Body of pancreas (tissue), 4 donors: ENCODE measurements at regions not wholly inside any gene's neighbourhood (a gene's known extent, or its start where the extent isn't known, plus 50 kb on each side); places are given as distances from the start of the nearest gene placed in this dataset.

Experiments used
- ATAC-seq: fragments of 150-250 bp; one replicate; pipeline ENCODE4 v1.9.1; 2016
- DNase-seq, 4 donors: peaks; one replicate each; pipeline ENCODE4 v3.0.0-alpha.2; 2019
- H3K27ac ChIP-seq, 4 donors: fragments of 200-600 bp; sonication (generic); 1 replicate in 3 of 4; 2 replicates in 1 of 4; pipeline versions ENCODE4 v1.5.1 to v1.6.1; 2016 to 2019; ENCODE audit warnings: mild to moderate bottlenecking in 1 of 4, mixed read lengths in 1 of 4, moderate library complexity in 1 of 4
- H3K27me3 ChIP-seq, 2 donors: fragments of 200-600 bp; sonication (generic); one replicate each; pipeline ENCODE4 v1.6.0; 2016; ENCODE audit warnings: mild to moderate bottlenecking in 1 of 2
- H3K36me3 ChIP-seq, 2 donors: fragments of 200-600 bp; sonication (generic); replicated peaks in 1 of 2; 2 replicates each; pipeline ENCODE4 v1.5.1; 2016; ENCODE audit warnings: low read depth in 2 of 2; ENCODE audit not compliant: insufficient read depth in 1 of 2
- H3K4me1 ChIP-seq: fragments of 200-600 bp; sonication (generic); one replicate; pipeline ENCODE4 v1.6.0; 2016
- H3K4me3 ChIP-seq, 2 donors: fragments of 200-600 bp; sonication (generic); 1 replicate in 1 of 2; 2 replicates in 1 of 2; pipeline ENCODE4 v1.5.1; 2016 to 2019
- H3K9me3 ChIP-seq, 3 donors: fragments of 200-600 bp; sonication (generic); 1 replicate in 2 of 3; 2 replicates in 1 of 3; pipeline ENCODE4 v1.5.1; 2016
- POLR2A ChIP-seq, 3 donors: fragments of 450-650 bp; IDR thresholded peaks; one replicate each; pipeline ENCODE4 v1.6.1; 2016; ENCODE audit warnings: antibody characterized with exemption in 3 of 3, mild to moderate bottlenecking in 2 of 3
- WGBS, 2 donors: methylation state at CpG; one replicate each; pipeline ENCODE4 v1.1.5; 2017; 5-methylcytosine and 5-hydroxymethylcytosine counted together
- intact Hi-C: fragments of 100-400 bp; cut with DNase I; formaldehyde crosslinking; loops from one replicate; pipeline ENCODE4 v1.15.1; 2023
- TF ChIP-seq, protein P1 (sequence below), 7 experiments: fragments of 450-650 bp in 4 of 7; fragments of 200-600 bp in 3 of 7; sonication (generic) in 3 of 7; IDR thresholded peaks; one replicate each; pipeline ENCODE4 v1.5.1; 2016 to 2019; ENCODE audit warnings: antibody characterized with exemption in 7 of 7

- H3K4me3 ChIP-seq, result no peak overlapping the region
Observed at GRCh38 chr4:55020131-55020530, 105.3 kb downstream of the KDR start.

GRCh38 chr4:55018978-55019377 is 106.4 kb downstream of the KDR start:
- no peak overlapping the region for H3K4me3 ChIP-seq
- ATAC-seq (no peak), DNase-seq (no peak)
- no peaks in the 10 kb centered on the region for H3K4me1 ChIP-seq
- intact Hi-C loops, result no loop called here
- H3K27ac ChIP-seq, result no peak overlapping the region
- WGBS, 2 donors, result 35 to 46% methylated on average over 2 of the region's 2 CpGs
- TF ChIP-seq, protein P1, sequence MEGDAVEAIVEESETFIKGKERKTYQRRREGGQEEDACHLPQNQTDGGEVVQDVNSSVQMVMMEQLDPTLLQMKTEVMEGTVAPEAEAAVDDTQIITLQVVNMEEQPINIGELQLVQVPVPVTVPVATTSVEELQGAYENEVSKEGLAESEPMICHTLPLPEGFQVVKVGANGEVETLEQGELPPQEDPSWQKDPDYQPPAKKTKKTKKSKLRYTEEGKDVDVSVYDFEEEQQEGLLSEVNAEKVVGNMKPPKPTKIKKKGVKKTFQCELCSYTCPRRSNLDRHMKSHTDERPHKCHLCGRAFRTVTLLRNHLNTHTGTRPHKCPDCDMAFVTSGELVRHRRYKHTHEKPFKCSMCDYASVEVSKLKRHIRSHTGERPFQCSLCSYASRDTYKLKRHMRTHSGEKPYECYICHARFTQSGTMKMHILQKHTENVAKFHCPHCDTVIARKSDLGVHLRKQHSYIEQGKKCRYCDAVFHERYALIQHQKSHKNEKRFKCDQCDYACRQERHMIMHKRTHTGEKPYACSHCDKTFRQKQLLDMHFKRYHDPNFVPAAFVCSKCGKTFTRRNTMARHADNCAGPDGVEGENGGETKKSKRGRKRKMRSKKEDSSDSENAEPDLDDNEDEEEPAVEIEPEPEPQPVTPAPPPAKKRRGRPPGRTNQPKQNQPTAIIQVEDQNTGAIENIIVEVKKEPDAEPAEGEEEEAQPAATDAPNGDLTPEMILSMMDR (IDR thresholded peaks at IDR 0.05), result no peak
- no peak for TF ChIP-seq POLR2A (IDR thresholded peaks at IDR 0.05)
- H3K9me3 ChIP-seq, result no peaks in the 10 kb centered on the region
- no peaks in the 10 kb centered on the region for H3K36me3 ChIP-seq
- H3K27me3 ChIP-seq, result no peaks in the 10 kb centered on the region

More at GRCh38 chr4:55020131-55020530, 105.3 kb downstream of the KDR start:
- TF ChIP-seq POLR2A (IDR thresholded peaks at IDR 0.05), result no peak
- TF ChIP-seq, protein P1 (IDR thresholded peaks at IDR 0.05), result no peak
- no peaks in the 10 kb centered on the region for H3K9me3 ChIP-seq
- H3K27me3 ChIP-seq, result no peaks in the 10 kb centered on the region
- ATAC-seq, result no peak
- intact Hi-C loops, result no loop called here
- DNase-seq, result no peak
- no peaks in the 10 kb centered on the region for H3K4me1 ChIP-seq
- H3K27ac ChIP-seq, result no peak overlapping the region
- 32 to 55% methylated on average over 2 of the region's 2 CpGs for WGBS, 2 donors
- H3K36me3 ChIP-seq, result no peaks in the 10 kb centered on the region

DNA sequence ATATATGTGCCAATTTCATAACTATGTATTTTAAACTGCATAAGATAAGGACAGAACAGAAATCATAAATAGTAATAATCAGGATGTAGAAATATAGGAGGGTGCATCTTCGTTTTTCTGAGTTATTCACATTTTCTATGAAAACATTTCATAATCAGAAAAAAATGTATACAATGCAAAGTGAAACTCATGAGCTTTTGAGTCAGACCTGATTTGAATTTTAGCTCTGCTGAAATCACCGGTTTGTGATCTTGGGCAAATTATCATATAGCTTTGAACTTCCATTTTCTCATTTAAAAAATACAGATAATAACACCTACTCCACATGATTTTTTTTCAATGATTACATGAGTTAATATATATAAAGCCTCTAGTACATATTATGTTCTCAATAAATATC is 106.9 kb downstream of the KDR start:
- no peak for DNase-seq
- Histone ChIP-seq H3K9me3 (no peaks in the 10 kb centered on the region), H3K27me3 (no peaks in the 10 kb centered on the region), H3K4me1 (no peaks in the 10 kb centered on the region), H3K27ac (no peak overlapping the region), H3K36me3 (no peaks in the 10 kb centered on the region), H3K4me3 (no peak overlapping the region)
- intact Hi-C loops, result no loop called here
- ATAC-seq, result no peak
- 61 to 62% methylated on average over 2 of the region's 2 CpGs for WGBS, 2 donors
- TF ChIP-seq POLR2A (IDR thresholded peaks at IDR 0.05), result no peak
- TF ChIP-seq, protein P1 (IDR thresholded peaks at IDR 0.05), result no peak

- peaks cover 6% of the 10 kb centered on the region for H3K4me1 ChIP-seq
- intact Hi-C loops, result no loop called here
- no peaks in the 10 kb centered on the region for H3K36me3 ChIP-seq
- no peak overlapping the region for H3K4me3 ChIP-seq
- no peaks in the 10 kb centered on the region for H3K27me3 ChIP-seq
- no peak for TF ChIP-seq POLR2A (IDR thresholded peaks at IDR 0.05)
- TF ChIP-seq, protein P1 (IDR thresholded peaks at IDR 0.05), result no peak
- H3K27ac ChIP-seq, result no peak overlapping the region
- no peak for DNase-seq
- WGBS, 2 donors, result 64 to 76% methylated on average over 4 of the region's 4 CpGs
- ATAC-seq, result no peak
- no peaks in the 10 kb centered on the region for H3K9me3 ChIP-seq
Observed at GRCh38 chr4:55017406-55017805, 108.0 kb downstream of the KDR start.

DNA sequence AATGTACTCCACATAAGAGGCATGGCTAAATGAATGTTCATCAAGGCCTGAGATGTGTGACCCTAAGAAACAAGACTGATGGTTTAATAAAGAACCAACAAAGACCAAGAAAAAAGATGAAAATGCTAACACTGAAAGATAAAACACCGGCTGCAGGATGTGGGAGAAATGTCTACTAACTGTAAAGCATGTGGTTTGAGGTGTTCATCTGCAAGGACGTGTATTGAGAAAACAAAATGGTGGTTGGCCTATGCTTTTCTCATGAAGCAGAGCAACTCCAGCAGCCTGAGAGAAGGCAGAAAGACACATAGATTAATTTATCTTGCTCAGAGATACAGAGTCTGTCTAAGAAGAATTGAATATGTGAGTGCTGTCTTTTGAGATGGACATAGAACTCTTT is 109.3 kb downstream of the KDR start:
- intact Hi-C loops, result no loop called here
- ATAC-seq (no peak), DNase-seq (no peak)
- peaks cover 14% of the 10 kb centered on the region for H3K4me1 ChIP-seq
- no peaks in the 10 kb centered on the region for H3K9me3 ChIP-seq
- H3K27me3 ChIP-seq, result no peaks in the 10 kb centered on the region
- 51 to 61% methylated on average over 2 of the region's 2 CpGs for WGBS, 2 donors
- H3K27ac ChIP-seq, result no peak overlapping the region
- TF ChIP-seq, protein P1 (IDR thresholded peaks at IDR 0.05), result no peak
- no peak for TF ChIP-seq POLR2A (IDR thresholded peaks at IDR 0.05)
- no peak overlapping the region for H3K4me3 ChIP-seq
- no peaks in the 10 kb centered on the region for H3K36me3 ChIP-seq
